HL-60 (cell line): ENCODE measurements at regions not wholly inside any gene's neighbourhood (a gene's known extent, or its start where the extent isn't known, plus 50 kb on each side); places are given as distances from the start of the nearest gene placed in this dataset.

Experiments
- DNase-seq, 2 experiments: peaks; one replicate each; pipeline ENCODE4 v3.0.0-alpha.2; 2010 to 2020; ENCODE audit warnings: low read depth in 1 of 2, low spot score in 1 of 2
- H3K27ac ChIP-seq: fragments of 250-450 bp; sonication (Bioruptor Pico); replicated peaks from 2 replicates; pipeline ENCODE4 v1.5.1; 2020; ENCODE audit warnings: mild to moderate bottlenecking, moderate library complexity
- H3K27me3 ChIP-seq: fragments of 250-450 bp; sonication (Bioruptor Pico); 2 replicates; pipeline ENCODE4 v1.5.1; 2021; ENCODE audit warnings: mild to moderate bottlenecking, moderate library complexity; ENCODE audit not compliant: insufficient read depth, poor library complexity, severe bottlenecking
- H3K4me3 ChIP-seq: replicated peaks from 2 replicates; pipeline ENCODE4 v1.5.1; 2011; ENCODE audit warnings: mild to moderate bottlenecking, control low read depth, low read length; ENCODE audit not compliant: insufficient read depth
- GABPA ChIP-seq: IDR thresholded peaks from 2 replicates; pipeline ENCODE4 v1.6.1; 2012; ENCODE audit warnings: low read depth
- POLR2AphosphoS5 ChIP-seq: IDR thresholded peaks from 2 replicates; pipeline ENCODE4 v1.6.1; 2012; ENCODE audit warnings: low read depth
- SPI1 ChIP-seq: IDR thresholded peaks from 2 replicates; pipeline ENCODE4 v1.6.1; 2012; ENCODE audit warnings: low read depth, mild to moderate bottlenecking, borderline replicate concordance
- TF ChIP-seq, protein P1 (sequence below): IDR thresholded peaks from 2 replicates; pipeline ENCODE4 v1.6.1; 2012; ENCODE audit warnings: low read depth; ENCODE audit not compliant: insufficient replicate concordance
- TF ChIP-seq, protein P2 (sequence below): IDR thresholded peaks from one replicate; pipeline ENCODE4 v1.5.1; 2011; ENCODE audit warnings: low read length, control low read depth, inconsistent platforms; ENCODE audit not compliant: insufficient read depth

DNA sequence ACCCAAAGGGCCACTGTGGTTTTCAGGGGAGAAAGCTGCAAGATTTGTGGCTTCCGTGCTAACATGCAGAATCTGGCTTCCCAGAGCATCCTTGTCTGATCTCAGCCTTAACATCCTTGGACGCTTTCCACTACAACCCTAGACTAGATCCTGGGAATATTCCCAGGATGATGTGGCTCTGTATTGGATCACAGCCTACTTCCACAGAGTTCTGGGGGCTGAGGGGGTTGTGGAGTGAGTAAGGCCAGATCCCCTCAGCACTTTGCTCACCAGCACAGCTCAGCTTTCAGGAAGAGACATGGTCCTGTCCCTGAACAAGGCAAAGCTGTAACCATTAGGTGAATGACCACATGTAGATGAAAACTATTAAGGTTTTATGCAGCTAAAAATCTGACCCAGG is 241.3 kb upstream of the MYO3A start:
- Histone ChIP-seq H3K27ac (no peak overlapping the region), H3K4me3 (no peak overlapping the region), H3K27me3 (no peaks in the 10 kb centered on the region)
- TF ChIP-seq, protein P1, sequence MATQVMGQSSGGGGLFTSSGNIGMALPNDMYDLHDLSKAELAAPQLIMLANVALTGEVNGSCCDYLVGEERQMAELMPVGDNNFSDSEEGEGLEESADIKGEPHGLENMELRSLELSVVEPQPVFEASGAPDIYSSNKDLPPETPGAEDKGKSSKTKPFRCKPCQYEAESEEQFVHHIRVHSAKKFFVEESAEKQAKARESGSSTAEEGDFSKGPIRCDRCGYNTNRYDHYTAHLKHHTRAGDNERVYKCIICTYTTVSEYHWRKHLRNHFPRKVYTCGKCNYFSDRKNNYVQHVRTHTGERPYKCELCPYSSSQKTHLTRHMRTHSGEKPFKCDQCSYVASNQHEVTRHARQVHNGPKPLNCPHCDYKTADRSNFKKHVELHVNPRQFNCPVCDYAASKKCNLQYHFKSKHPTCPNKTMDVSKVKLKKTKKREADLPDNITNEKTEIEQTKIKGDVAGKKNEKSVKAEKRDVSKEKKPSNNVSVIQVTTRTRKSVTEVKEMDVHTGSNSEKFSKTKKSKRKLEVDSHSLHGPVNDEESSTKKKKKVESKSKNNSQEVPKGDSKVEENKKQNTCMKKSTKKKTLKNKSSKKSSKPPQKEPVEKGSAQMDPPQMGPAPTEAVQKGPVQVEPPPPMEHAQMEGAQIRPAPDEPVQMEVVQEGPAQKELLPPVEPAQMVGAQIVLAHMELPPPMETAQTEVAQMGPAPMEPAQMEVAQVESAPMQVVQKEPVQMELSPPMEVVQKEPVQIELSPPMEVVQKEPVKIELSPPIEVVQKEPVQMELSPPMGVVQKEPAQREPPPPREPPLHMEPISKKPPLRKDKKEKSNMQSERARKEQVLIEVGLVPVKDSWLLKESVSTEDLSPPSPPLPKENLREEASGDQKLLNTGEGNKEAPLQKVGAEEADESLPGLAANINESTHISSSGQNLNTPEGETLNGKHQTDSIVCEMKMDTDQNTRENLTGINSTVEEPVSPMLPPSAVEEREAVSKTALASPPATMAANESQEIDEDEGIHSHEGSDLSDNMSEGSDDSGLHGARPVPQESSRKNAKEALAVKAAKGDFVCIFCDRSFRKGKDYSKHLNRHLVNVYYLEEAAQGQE, result no peak
- no peak for TF ChIP-seq GABPA
- no peak for DNase-seq

DNA sequence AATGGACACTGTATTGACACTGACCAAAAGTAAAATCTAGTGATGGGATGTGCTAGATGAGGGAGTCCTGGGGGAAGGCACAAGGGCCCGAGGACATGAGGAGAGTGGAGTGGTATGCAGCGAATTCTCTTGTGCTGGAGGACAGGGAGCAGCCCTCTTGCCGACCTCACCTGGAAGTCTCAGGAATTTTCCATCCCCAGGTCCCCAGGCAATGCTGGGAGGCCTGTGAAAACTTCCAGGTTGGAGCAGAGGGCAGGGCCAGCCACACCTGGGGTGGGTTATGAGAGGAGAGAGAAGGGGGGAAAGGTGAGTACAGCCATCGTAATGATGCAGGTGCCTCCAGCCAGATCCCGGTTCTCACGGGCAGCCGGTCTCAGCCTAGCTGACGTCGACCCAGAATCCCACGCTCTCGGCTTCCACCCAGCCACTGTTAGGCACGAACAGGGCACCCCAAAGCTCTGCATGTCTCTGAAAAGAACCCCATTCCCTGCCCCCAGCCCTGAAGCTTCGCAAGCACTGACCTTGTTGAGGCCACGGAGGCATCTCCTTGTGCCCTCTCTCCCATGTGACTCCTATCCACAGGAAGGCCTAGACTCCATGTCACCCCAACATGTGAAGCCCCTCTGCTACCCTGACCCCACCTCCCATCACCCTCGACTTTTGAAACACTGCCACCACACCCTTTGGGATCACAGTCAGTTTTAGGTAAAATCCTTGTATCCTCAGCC is 239.7 kb upstream of the MYO3A start:
- TF ChIP-seq GABPA (no peak), POLR2AphosphoS5 (no peak), SPI1 (no peak)
- TF ChIP-seq, protein P1, result no peak
- TF ChIP-seq, protein P2, sequence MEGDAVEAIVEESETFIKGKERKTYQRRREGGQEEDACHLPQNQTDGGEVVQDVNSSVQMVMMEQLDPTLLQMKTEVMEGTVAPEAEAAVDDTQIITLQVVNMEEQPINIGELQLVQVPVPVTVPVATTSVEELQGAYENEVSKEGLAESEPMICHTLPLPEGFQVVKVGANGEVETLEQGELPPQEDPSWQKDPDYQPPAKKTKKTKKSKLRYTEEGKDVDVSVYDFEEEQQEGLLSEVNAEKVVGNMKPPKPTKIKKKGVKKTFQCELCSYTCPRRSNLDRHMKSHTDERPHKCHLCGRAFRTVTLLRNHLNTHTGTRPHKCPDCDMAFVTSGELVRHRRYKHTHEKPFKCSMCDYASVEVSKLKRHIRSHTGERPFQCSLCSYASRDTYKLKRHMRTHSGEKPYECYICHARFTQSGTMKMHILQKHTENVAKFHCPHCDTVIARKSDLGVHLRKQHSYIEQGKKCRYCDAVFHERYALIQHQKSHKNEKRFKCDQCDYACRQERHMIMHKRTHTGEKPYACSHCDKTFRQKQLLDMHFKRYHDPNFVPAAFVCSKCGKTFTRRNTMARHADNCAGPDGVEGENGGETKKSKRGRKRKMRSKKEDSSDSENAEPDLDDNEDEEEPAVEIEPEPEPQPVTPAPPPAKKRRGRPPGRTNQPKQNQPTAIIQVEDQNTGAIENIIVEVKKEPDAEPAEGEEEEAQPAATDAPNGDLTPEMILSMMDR, result no peak
- Histone ChIP-seq H3K27ac (no peak overlapping the region), H3K4me3 (no peak overlapping the region), H3K27me3 (no peaks in the 10 kb centered on the region)
- no peak for DNase-seq

DNA sequence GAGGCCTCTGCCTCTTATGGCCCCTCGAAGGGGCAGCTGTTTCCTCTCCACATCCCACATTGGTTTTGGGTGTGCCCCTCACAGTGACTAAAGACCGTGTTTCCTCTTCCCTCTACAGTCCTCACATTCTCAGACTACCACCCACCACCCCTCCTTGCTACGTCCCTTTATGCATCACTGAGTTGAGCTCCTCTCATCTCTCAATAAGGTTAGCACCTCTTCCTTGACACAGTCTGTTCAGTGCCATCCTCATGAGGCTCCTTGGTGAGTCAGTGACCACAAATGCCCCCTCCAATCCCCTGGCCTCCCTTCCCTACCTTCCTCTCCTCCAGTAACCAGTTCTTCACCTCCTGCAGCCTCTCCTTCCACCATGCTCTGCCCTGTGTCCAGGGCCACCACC is 239.1 kb upstream of the MYO3A start:
- no peak for DNase-seq
- no peaks in the 10 kb centered on the region for H3K27me3 ChIP-seq
- H3K27ac ChIP-seq, result no peak overlapping the region
- no peak overlapping the region for H3K4me3 ChIP-seq
- TF ChIP-seq GABPA (no peak), POLR2AphosphoS5 (no peak), SPI1 (no peak)
- TF ChIP-seq, protein P1, result no peak
- TF ChIP-seq, protein P2, result no peak
